NB4 (cell line): ENCODE measurements at regions not wholly inside any gene's neighbourhood (a gene's known extent, or its start where the extent isn't known, plus 50 kb on each side); places are given as distances from the start of the nearest gene placed in this dataset.
"Not testable (repeated sequence)": the region's sequence is repeated elsewhere in the genome, so short reads cannot be mapped to it uniquely, and the experiment has no call there.

Experiments
- DNase-seq: peaks from one replicate; pipeline ENCODE4 v3.0.0; 2010; ENCODE audit warnings: low read depth
- H3K4me3 ChIP-seq: one replicate; pipeline ENCODE4 v1.5.1; 2011; ENCODE audit warnings: mild to moderate bottlenecking, low read depth, low read length, moderate library complexity
- CTCF ChIP-seq: IDR thresholded peaks from one replicate; pipeline ENCODE4 v1.5.1; 2012; ENCODE audit warnings: low read depth, low read length
- MAX ChIP-seq: IDR thresholded peaks from 2 replicates; pipeline ENCODE4 v1.6.1; 2011; ENCODE audit warnings: low read depth, low read length
- MYC ChIP-seq: IDR thresholded peaks from 2 replicates; pipeline ENCODE4 v1.6.1; 2011; ENCODE audit warnings: low read depth, low read length
- POLR2A ChIP-seq: IDR thresholded peaks from 2 replicates; pipeline ENCODE4 v1.6.1; 2011; ENCODE audit warnings: mild to moderate bottlenecking; ENCODE audit not compliant: insufficient read length; ENCODE audit errors: extremely low read depth

- TF ChIP-seq CTCF (no peak), MYC (peak; percentile 23; the same call in 1 of the 2 replicates), MAX (no peak), POLR2A (no peak)
- no peak overlapping the region for H3K4me3 ChIP-seq
- DNase-seq = peak; percentile 96
Observed at GRCh38 chr12:31896514-31897039, 62.6 kb upstream of the RESF1 start.

- H3K4me3 ChIP-seq = no peak overlapping the region
- TF ChIP-seq MYC = no peak
- TF ChIP-seq MAX = no peak
- no peak for TF ChIP-seq CTCF
- no peak for TF ChIP-seq POLR2A
- DNase-seq = no peak
Observed at GRCh38 chr12:31895449-31896150, 63.6 kb upstream of the RESF1 start.

GRCh38 chr12:31890295-31891285 lies 68.6 kb upstream of the RESF1 start:
- DNase-seq = peak; percentile 56
- H3K4me3 ChIP-seq = no peak overlapping the region
- TF ChIP-seq MYC (no peak), POLR2A (no peak), MAX (no peak), CTCF (no peak)

- peak; percentile 36 for DNase-seq
- H3K4me3 ChIP-seq = no peak overlapping the region
- no peak for TF ChIP-seq MAX
- TF ChIP-seq POLR2A = no peak
- TF ChIP-seq MYC = no peak
Observed at GRCh38 chr12:31887109-31887811, 72.0 kb upstream of the RESF1 start.

GRCh38 chr12:31882682-31883081 lies 76.5 kb upstream of the RESF1 start:
- H3K4me3 ChIP-seq = not testable (repeated sequence)

GRCh38 chr12:31880340-31880739 lies 78.9 kb upstream of the RESF1 start:
- DNase-seq = no peak
- H3K4me3 ChIP-seq = no peak overlapping the region
- TF ChIP-seq CTCF (no peak), MYC (no peak), MAX (no peak), POLR2A (no peak)

More at GRCh38 chr12:31882682-31883081, 76.5 kb upstream of the RESF1 start:
- DNase-seq = not testable (repeated sequence)
